ENCODE measurements at regions not wholly inside any gene's neighbourhood (a gene's known extent, or its start where the extent isn't known, plus 50 kb on each side); places are given as distances from the start of the nearest gene placed in this dataset.

DNA sequence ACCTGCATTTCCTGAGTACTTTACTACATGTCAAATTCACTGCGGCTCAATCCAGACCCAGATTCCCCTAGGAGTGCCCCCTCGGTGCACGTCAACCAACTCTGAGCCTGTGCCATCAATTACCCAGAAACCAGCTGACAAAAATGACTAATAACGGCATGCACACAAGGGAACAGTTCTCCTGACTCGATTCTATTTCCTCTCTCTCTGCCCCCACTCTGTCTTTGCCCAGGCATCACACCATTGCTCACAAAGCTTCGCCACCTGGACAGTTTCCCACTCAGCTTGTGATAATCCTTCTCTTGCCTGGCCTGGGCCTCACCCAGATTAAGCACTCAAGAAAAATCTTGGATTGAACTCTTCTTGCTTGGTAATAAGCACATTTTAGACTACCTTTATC, 115.3 kb upstream of the NDUFV2 start:
- TF ChIP-seq ZBTB8A (tag by site-specific recombination; IDR thresholded peaks at IDR 0.05) (no peak), ZNF223 (tag by site-specific recombination; IDR thresholded peaks at IDR 0.05) (no peak)
